ENCODE measurements at regions not wholly inside any gene's neighbourhood (a gene's known extent, or its start where the extent isn't known, plus 50 kb on each side); places are given as distances from the start of the nearest gene placed in this dataset.

GRCh38 chr22:19606332-19607191 lies 82.4 kb upstream of the CLDN5 start:
- TF ChIP-seq CTCF (conservative IDR thresholded peaks at IDR 0.05; ENCODE audit: low read depth, low read length) (no peak), EZH2phosphoT487 (IDR thresholded peaks at IDR 0.05; ENCODE audit: borderline replicate concordance, low read length) (no peak), EZH2 (IDR thresholded peaks at IDR 0.05; ENCODE audit: low read length, unreplicated experiment) (no peak)
